22Rv1 (cell line): ENCODE measurements at regions not wholly inside any gene's neighbourhood (a gene's known extent, or its start where the extent isn't known, plus 50 kb on each side); places are given as distances from the start of the nearest gene placed in this dataset.

ENCODE experiments used
- H3K27ac ChIP-seq: fragments of 450-650 bp; 2 replicates; pipeline ENCODE4 v1.5.1; 2017
- CTCF ChIP-seq: fragments of 450-650 bp; IDR thresholded peaks from 2 replicates; pipeline ENCODE4 v1.5.1; 2017; ENCODE audit warnings: mild to moderate bottlenecking
- ZFX ChIP-seq: fragments of 450-650 bp; IDR thresholded peaks from 2 replicates; pipeline ENCODE4 v1.6.1; 2017; ENCODE audit warnings: antibody characterized with exemption, borderline replicate concordance

GRCh38 chr18:40841467-40841866 lies 1113.6 kb upstream of the PIK3C3 start:
- TF ChIP-seq ZFX (no peak), CTCF (no peak)
- H3K27ac ChIP-seq = no peak overlapping the region

DNA sequence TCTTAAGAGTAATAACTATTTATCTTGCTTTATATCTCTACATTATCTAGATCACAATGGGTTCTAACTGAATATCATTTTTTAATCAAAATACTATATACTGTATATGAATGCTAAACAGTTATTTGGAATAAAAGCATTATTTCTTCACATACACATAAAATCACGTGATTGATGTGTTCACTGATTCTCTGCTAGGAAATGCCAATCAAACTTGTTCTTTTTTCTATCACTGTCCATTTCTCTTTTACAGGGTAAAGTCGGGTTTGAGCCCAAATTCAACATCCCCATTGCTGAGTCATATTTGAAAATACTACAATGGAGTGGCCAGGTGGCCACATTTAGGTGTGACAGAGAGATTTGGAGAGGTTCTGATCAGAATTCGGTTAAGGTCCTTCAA lies 1114.0 kb upstream of the PIK3C3 start:
- TF ChIP-seq ZFX = no peak
- TF ChIP-seq CTCF = no peak
- H3K27ac ChIP-seq = no peak overlapping the region

DNA sequence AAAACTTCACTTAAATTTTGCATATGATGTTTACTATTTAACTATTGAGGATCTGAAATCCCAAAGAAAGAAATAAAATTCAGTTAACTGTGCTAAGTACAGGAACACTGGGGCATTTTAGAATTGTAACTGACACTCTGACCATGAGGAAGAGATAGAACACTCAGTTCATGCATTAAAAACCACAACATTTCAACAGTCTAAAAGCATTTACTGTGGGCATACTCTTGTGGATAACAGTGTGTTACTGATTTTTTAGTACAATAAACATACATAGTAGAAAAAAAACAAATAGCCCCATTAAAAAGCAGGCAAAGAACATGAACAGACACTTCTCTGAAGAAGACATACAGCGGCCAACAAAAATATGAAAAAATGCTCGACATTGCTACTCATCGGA lies 1122.7 kb upstream of the PIK3C3 start:
- no peak overlapping the region for H3K27ac ChIP-seq
- no peak for TF ChIP-seq CTCF
- TF ChIP-seq ZFX = no peak

DNA sequence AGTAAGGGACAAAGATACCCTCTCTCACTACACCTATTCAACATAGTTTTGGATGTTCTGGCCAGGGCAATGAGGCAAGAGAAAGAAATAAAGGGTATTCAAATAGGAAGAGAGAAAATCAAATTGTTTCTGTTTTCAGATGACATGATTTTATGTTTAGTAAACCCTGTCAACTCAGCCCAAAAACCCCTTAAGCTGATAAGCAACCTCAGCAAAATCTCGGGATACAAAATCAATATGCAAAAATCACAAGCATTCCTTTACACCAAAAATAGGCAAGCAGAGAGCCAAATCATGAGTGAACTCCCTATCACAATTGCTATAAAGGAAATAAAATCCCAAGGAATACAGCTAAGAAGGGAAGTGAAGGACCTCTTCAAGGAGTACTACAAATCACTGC lies 1130.7 kb upstream of the PIK3C3 start:
- TF ChIP-seq ZFX (no peak), CTCF (no peak)
- H3K27ac ChIP-seq = no peak overlapping the region

GRCh38 chr18:40821596-40822243 lies 1133.3 kb upstream of the PIK3C3 start:
- no peak for TF ChIP-seq ZFX
- TF ChIP-seq CTCF = no peak
- H3K27ac ChIP-seq = no peak overlapping the region

DNA sequence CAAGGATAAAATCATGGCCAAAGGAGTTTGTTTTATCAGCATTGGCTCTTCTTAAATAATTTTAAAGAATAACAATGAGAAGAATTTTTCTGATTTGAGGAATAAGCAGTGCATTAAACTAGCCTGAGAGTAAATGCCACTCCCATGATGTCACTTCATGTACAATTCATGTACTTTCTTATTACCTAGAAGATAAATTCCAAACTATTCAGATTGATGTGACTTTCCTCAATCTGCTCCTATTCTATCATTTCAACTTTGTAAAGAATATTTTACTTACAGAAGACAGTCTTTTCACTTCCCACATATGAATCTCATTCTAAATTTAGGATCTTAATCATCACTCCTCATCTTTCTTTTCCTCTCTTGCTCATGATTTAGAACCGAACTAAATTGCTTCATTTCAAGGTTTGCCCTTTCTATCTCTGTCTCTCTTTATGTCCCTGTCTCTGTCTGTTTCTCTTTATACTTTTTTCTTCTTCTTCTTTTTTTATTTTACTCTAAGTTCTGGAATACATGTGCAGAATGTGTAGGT lies 1142.0 kb upstream of the PIK3C3 start:
- TF ChIP-seq ZFX = no peak
- TF ChIP-seq CTCF = no peak
- H3K27ac ChIP-seq = no peak overlapping the region

DNA sequence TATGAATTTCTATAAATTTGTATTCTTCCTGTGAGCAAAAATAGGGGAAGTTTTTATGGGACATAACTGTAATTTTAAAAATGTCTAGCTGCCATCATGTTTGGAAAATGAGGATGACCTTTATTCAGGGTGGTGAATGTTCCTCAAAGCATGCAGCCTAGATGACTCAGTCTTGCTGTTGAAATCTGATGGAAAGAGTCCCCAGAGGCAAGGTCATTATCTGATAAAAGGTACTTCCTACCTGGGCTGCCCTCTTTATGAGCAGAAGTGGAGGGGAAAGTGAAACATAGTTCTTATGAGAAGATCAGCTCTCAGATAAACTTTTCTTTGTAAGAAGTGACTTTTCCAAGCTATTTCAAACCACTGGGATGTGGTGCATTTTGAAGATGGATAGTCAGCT lies 1144.7 kb upstream of the PIK3C3 start:
- no peak for TF ChIP-seq ZFX

GRCh38 chr18:40789286-40789685 lies 1165.7 kb upstream of the PIK3C3 start:
- TF ChIP-seq CTCF (no peak), ZFX (no peak)
- H3K27ac ChIP-seq = no peak overlapping the region

More for the DNA sequence above, 1144.7 kb upstream of the PIK3C3 start:
- H3K27ac ChIP-seq = no peak overlapping the region
